Stimulated activated CD4-positive, alpha-beta T cell treated with anti-CD3 and anti-CD28 coated beads, Interleukin-2, amount 100 ng/mL, for 4 hours (primary cell): ENCODE measurements at regions not wholly inside any gene's neighbourhood (a gene's known extent, or its start where the extent isn't known, plus 50 kb on each side); places are given as distances from the start of the nearest gene placed in this dataset.
"Not testable (repeated sequence)": the region's sequence is repeated elsewhere in the genome, so short reads cannot be mapped to it uniquely, and the experiment has no call there.

ENCODE experiments used
- DNase-seq: peaks from one replicate; pipeline ENCODE4 v3.0.0-alpha.2; 2020; ENCODE audit warnings: low read depth

- DNase-seq = no peak
Observed at GRCh38 chr15:36177590-36178302, 401.7 kb upstream of the CDIN1 start.

- DNase-seq = no peak
Observed at GRCh38 chr15:36178303-36178633, 401.2 kb upstream of the CDIN1 start.

GRCh38 chr15:36183201-36183600 lies 396.2 kb upstream of the CDIN1 start:
- DNase-seq = no peak

- DNase-seq = no peak
Observed at GRCh38 chr15:36185438-36185837, 394.0 kb upstream of the CDIN1 start.

- DNase-seq = no peak
Observed at GRCh38 chr15:36185845-36186244, 393.6 kb upstream of the CDIN1 start.

- no peak for DNase-seq
Observed at GRCh38 chr15:36186376-36186775, 393.1 kb upstream of the CDIN1 start.

- no peak for DNase-seq
Observed at GRCh38 chr15:36191459-36191858, 388.0 kb upstream of the CDIN1 start.

- not testable (repeated sequence) for DNase-seq
Observed at GRCh38 chr15:36195361-36196007, 383.9 kb upstream of the CDIN1 start.

GRCh38 chr15:36208868-36209582 lies 370.4 kb upstream of the CDIN1 start:
- no peak for DNase-seq

- no peak for DNase-seq
Observed at GRCh38 chr15:36210426-36210825, 369.0 kb upstream of the CDIN1 start.

GRCh38 chr15:36218322-36218721 lies 361.1 kb upstream of the CDIN1 start:
- DNase-seq = no peak

- no peak for DNase-seq
Observed at GRCh38 chr15:36218991-36219390, 360.4 kb upstream of the CDIN1 start.

GRCh38 chr15:36221992-36222391 lies 357.4 kb upstream of the CDIN1 start:
- DNase-seq = no peak

GRCh38 chr15:36230776-36231175 lies 348.6 kb upstream of the CDIN1 start:
- no peak for DNase-seq

GRCh38 chr15:36232491-36232890 lies 346.9 kb upstream of the CDIN1 start:
- DNase-seq = no peak

GRCh38 chr15:36234743-36235142 lies 344.7 kb upstream of the CDIN1 start:
- no peak for DNase-seq

- no peak for DNase-seq
Observed at GRCh38 chr15:36235173-36235572, 344.3 kb upstream of the CDIN1 start.

GRCh38 chr15:36239509-36239908 lies 339.9 kb upstream of the CDIN1 start:
- no peak for DNase-seq

- DNase-seq = no peak
Observed at GRCh38 chr15:36251450-36251849, 328.0 kb upstream of the CDIN1 start.

- DNase-seq = no peak
Observed at GRCh38 chr15:36252146-36252711, 327.2 kb upstream of the CDIN1 start.

- DNase-seq = no peak
Observed at GRCh38 chr15:36254426-36254825, 325.0 kb upstream of the CDIN1 start.

GRCh38 chr15:36256404-36256807 lies 323.0 kb upstream of the CDIN1 start:
- no peak for DNase-seq

- DNase-seq = no peak
Observed at GRCh38 chr15:36263666-36264065, 315.8 kb upstream of the CDIN1 start.
